ENCODE measurements at regions not wholly inside any gene's neighbourhood (a gene's known extent, or its start where the extent isn't known, plus 50 kb on each side); places are given as distances from the start of the nearest gene placed in this dataset.

DNA sequence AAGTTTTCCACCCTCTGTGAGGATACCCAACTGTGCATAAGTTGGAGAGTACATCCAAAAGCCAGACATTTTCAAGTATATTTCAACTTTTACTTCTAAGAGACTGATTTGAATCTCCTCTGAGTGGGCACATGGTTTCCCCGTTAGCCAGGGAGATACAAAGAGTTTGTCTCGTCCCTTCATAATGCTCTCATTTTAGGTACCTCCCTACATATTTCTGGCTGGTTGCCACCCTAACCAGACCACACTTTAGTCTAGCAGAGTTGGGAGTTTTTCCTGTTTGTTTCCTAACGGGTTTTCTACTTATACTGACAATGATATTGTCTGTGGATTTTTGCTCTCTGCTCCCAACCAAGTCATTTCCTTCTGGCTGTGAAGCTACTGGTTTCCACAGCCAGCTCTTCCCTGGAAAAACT, 180.3 kb downstream of the CCDC71L start:
- DNase-seq (ENCODE audit: low read depth) = no peak
- no peak overlapping the region for H3K4me3 ChIP-seq (ENCODE audit: low read depth, low read length)
- TF ChIP-seq, protein P1, sequence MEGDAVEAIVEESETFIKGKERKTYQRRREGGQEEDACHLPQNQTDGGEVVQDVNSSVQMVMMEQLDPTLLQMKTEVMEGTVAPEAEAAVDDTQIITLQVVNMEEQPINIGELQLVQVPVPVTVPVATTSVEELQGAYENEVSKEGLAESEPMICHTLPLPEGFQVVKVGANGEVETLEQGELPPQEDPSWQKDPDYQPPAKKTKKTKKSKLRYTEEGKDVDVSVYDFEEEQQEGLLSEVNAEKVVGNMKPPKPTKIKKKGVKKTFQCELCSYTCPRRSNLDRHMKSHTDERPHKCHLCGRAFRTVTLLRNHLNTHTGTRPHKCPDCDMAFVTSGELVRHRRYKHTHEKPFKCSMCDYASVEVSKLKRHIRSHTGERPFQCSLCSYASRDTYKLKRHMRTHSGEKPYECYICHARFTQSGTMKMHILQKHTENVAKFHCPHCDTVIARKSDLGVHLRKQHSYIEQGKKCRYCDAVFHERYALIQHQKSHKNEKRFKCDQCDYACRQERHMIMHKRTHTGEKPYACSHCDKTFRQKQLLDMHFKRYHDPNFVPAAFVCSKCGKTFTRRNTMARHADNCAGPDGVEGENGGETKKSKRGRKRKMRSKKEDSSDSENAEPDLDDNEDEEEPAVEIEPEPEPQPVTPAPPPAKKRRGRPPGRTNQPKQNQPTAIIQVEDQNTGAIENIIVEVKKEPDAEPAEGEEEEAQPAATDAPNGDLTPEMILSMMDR (IDR thresholded peaks at IDR 0.05; ENCODE audit: insufficient read depth, low read depth, low read length, missing control alignments) = no peak

DNA sequence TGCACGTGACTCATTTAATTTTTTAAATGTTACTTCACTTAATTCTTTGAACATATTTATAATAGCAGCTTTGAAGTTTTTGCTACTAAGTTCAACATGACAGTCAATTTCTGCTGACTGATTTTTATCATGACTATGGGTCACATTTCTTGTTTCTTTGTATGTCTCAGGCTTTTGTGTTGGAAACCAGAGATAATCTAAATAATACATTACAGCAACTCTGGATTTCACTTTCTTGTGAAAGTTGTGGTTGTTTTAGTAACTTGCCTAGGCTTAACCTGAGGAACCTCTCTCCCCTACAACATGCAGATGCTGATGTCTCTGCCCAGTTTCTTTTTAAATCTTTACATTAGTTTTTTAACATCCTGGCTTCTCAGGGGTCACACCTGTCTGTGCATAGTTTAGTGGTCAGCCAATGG, 180.8 kb downstream of the CCDC71L start:
- peak; percentile 77 for DNase-seq (ENCODE audit: low read depth)
- TF ChIP-seq, protein P1 (IDR thresholded peaks at IDR 0.05; ENCODE audit: insufficient read depth, low read depth, low read length, missing control alignments) = no peak
- H3K4me3 ChIP-seq (ENCODE audit: low read depth, low read length) = no peak overlapping the region

DNA sequence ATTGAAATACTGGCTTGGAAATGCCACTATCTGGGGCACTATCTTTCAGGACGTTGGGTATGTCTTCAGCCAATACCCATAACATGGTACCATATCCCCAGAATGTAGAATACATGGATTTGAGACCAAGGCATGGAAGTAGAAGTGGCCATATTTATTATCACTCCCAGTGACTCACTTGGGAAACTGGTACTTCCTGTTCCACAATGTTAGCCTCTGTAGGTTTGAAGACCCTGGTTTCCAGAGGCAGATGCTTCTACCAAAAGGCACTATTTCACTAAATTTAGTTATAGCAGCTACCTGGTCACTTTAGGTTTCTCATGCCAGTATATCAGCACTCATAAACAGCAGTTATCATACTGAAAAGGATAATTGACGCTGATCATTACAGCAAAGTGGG, 184.2 kb downstream of the CCDC71L start:
- TF ChIP-seq, protein P1 (IDR thresholded peaks at IDR 0.05; ENCODE audit: insufficient read depth, low read depth, low read length, missing control alignments) = no peak
- no peak overlapping the region for H3K4me3 ChIP-seq (ENCODE audit: low read depth, low read length)
- DNase-seq (ENCODE audit: low read depth) = no peak

DNA sequence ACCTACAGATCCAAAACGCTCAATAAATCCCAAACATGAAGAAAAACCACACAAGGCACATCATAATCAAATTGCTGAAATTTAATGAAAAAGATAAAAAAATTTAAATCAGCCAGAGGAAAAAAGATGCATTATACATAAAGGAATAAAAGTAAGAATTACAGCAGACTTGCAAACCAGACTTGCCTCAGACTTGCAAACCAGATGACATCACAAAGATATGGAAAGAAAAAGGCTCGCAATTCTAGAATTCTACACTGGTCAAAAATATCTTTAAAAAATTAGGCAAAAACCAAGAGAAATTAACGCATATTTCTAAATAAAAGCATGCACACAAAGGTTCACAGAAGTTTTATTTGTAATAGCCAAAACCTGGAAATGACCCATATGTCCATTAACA, 188.0 kb upstream of the NAMPT start:
- H3K4me3 ChIP-seq (ENCODE audit: low read depth, low read length) = no peak overlapping the region
- TF ChIP-seq, protein P1 (IDR thresholded peaks at IDR 0.05; ENCODE audit: insufficient read depth, low read depth, low read length, missing control alignments) = no peak
- no peak for DNase-seq (ENCODE audit: low read depth)

DNA sequence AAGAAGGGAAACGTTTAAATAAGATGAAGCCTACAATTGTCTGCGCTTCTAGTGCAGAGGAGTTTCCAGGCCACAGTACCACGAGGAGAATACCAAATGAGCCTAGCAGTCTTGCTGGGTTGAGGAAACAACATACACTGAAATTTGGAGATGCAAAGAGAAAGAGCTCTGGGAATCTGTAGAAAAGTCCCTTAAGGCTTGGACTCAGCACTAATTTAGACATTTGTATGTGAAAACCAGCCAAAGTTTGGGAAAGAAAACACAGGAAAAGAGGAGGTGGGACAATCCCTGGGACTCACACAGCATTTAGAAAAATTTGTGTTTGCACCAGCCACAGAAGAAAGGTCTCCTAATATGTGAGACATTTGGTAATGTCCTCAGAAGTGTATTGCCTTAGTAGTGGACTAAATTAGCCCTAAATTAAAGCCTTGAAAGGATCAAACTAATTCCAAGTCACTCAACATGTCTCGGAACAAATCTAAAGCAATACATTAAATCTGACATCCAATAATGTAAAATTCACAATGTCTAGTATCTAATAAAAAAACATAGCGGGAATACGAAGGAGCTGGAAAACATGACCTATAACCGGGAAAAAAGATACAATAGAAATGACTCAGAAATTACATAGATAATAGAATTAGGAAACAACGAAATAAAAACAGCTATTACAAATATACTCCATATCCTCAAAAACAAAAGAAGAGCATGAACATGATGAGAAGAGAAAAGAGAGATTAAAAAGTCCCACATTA, 187.1 kb upstream of the NAMPT start:
- TF ChIP-seq, protein P1 (IDR thresholded peaks at IDR 0.05; ENCODE audit: insufficient read depth, low read depth, low read length, missing control alignments) = no peak
- DNase-seq (ENCODE audit: low read depth) = no peak
- no peak overlapping the region for H3K4me3 ChIP-seq (ENCODE audit: low read depth, low read length)

DNA sequence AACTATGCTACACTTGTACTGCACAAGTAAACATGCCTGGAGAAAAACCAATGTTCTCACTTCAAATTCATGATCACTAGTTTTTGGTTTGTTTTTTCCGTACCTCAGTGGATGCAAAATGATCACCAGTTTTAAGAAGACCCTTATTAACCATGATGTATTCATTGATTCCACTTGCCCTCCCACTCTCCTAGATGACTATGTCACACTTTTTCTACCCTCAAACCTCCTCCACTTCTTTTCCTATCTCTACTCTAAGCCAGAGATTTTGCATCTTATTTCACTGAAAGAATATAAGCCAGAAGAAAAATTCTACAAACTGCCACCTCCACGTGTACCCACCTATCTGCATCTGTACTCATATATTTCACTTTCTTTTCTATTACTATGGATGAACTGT, 186.2 kb upstream of the NAMPT start:
- H3K4me3 ChIP-seq (ENCODE audit: low read depth, low read length) = no peak overlapping the region
- TF ChIP-seq, protein P1 (IDR thresholded peaks at IDR 0.05; ENCODE audit: insufficient read depth, low read depth, low read length, missing control alignments) = no peak
- no peak for DNase-seq (ENCODE audit: low read depth)

DNA sequence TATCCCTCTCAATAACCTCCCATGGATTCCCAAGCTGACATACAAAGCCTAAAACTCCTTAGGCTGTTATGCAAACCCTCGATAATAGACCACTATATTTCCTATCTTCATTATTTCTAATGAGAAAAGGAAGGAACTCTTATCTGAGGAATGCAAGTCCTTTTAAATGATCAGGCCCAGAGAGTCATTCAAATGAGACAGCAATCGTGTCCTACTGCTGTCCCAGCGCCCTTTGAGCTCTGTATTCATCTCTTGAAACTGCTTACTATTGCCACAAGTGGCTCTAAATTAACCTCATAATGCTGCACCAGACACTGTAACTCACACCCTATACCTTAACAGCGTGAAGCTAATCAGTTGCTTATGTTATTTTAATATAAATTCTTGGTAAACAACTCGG, 182.1 kb upstream of the NAMPT start:
- TF ChIP-seq, protein P1 (IDR thresholded peaks at IDR 0.05; ENCODE audit: insufficient read depth, low read depth, low read length, missing control alignments) = no peak
- no peak overlapping the region for H3K4me3 ChIP-seq (ENCODE audit: low read depth, low read length)
- no peak for DNase-seq (ENCODE audit: low read depth)

All from GM12865 (cell line).